HG02763 (cell line): ENCODE measurements at regions not wholly inside any gene's neighbourhood (a gene's known extent, or its start where the extent isn't known, plus 50 kb on each side); places are given as distances from the start of the nearest gene placed in this dataset.

Source experiments
- ATAC-seq: cut with Tn5 transposase; IDR thresholded peaks from one replicate; pipeline ENCODE4 v1.9.1; 2021; ENCODE audit warnings: mild to moderate bottlenecking, moderate library complexity; ENCODE audit not compliant: unreplicated experiment

DNA sequence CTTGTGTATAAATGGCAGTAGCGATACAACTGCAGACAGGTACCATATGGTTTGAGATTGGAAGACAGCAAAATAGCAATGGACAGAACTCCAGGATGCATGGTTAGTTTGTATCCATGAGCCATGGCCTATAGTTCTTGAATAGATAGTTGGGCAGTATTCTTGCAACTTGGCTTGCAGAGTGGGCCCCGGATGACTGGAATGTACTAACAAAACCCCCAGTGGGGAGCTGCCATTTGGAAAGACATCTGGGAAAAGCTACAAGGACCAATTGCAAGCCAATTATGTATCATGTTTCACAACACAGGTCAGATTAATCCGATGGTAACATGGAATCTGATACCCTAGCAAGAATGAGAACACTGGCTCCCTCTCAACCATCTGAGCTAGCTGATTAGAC lies 279.6 kb downstream of the RERGL start:
- ATAC-seq: no peak

GRCh38 chr12:17809206-17809605 lies 280.8 kb downstream of the RERGL start:
- ATAC-seq: no peak

DNA sequence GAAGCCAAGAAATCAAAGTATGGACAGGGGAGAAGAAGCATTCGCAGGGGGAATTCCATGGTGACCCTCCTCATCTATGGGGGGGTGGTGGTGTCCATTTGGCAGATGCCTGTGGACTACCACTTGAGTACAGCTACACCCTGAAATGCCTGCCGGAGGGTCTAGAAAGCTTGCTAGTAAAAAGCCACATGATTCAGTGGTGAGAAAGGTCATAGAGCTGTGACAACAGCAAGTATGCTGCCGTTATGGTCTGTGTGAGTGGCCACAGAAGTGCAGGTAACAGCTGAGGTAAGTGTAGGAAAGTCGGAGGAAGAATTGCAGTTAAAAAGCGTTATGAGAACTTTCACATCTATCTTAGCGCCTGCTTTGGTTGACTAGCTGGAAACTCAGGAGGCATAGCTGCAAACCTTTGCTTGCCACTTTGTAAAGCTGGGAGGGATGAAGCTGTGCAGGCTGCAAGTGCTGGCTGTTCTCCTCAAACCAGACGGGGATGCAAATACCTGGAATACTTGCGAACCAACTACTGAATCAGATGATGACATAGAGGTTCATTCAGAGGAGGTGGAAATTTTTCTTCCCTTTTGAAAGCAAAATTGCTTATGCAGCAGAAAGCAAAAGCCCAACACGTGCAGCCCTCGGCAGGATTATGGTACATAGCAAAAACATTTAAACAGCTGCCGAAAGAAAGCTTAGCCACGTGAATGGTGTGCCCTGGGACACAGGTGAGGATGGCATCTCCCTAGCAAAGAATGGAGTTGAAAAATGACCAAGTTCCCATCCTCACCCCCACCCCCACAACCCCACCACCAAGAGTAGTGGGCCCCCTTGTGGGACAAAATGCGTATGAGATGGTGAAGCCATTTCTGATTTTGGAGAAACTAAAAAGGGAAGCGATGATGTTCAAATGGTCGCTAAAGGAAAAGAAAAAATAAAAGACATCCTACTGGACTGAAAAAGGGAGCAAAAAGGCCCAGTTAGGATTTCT lies 287.0 kb downstream of the RERGL start:
- no peak for ATAC-seq

GRCh38 chr12:17793854-17794253 lies 296.1 kb downstream of the RERGL start:
- no peak for ATAC-seq

DNA sequence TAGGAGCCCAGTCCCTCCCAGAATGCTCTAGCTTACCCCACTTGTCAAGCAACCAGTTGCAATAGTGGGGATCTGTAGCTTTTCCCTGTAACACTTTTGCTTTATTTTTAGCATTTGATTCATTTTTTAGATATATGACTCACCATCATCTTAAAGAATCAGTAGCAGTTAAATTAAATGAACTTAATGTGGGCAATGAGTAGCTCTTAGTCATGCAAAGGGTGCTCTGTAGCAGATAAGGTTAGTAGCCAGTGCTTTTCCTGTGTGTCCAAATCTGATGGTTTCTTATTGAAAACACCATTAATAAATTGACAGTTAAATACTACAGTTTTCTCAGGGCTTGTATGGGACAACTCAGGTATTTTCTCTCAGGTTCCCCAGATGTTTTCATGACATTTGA lies 311.8 kb downstream of the RERGL start:
- no peak for ATAC-seq

GRCh38 chr12:17763366-17763765 lies 326.6 kb downstream of the RERGL start:
- no peak for ATAC-seq

GRCh38 chr12:17759982-17760381 lies 330.0 kb downstream of the RERGL start:
- ATAC-seq: no peak
